HCT116 (cell line): ENCODE measurements at regions not wholly inside any gene's neighbourhood (a gene's known extent, or its start where the extent isn't known, plus 50 kb on each side); places are given as distances from the start of the nearest gene placed in this dataset.

ENCODE experiments used
- ATAC-seq: fragments of 200-7000 bp; cut with Tn5 transposase; 2 replicates; pipeline ENCODE4 v1.9.1; 2020; ENCODE audit warnings: mild to moderate bottlenecking, moderate library complexity
- BruUV-seq: library from RNA; stranded (reverse); fragments of 400-500 nt; replicated peaks from 2 replicates; lab custom pipeline; 2021; lab: Mats Ljungman, UMichigan
- CTCF ChIA-PET: fragments of 300-600 bp; sonication (Branson Sonifier 250); formaldehyde crosslinking; loops from one replicate; lab custom pipeline; 2021; ENCODE audit warnings: antibody characterized with exemption; lab: Charles Lee
- POLR2A ChIA-PET: fragments of 300-600, 350-600 bp; sonication (Branson Sonifier 250); formaldehyde crosslinking; loops from one replicate; lab custom pipeline; 2021; ENCODE audit warnings: antibody characterized with exemption; lab: Charles Lee
- RAD21 ChIA-PET, 2 experiments: fragments of 300-600 bp; sonication (Branson Sonifier 250); formaldehyde crosslinking; loops; one replicate each; lab custom pipeline; 2023; ENCODE audit warnings: low total read pairs in 2 of 2; ENCODE audit not compliant: uncharacterized antibody in 2 of 2, unreplicated experiment in 2 of 2, low non-redundant PET in 1 of 2; lab: Charles Lee
- DNase-seq: peaks from one replicate; pipeline ENCODE4 v3.0.0-alpha.2; 2010; ENCODE audit warnings: low read depth, low spot score
- H2AFZ ChIP-seq: fragments of 200-600 bp; shearing (Covaris generic), sonication (generic); 2 replicates; pipeline ENCODE4 v1.6.1; 2017; ENCODE audit warnings: low read depth, mixed run types, mixed read lengths, antibody characterized with exemption, low read length; ENCODE audit not compliant: poor library complexity, severe bottlenecking
- H3K27ac ChIP-seq: 2 replicates; pipeline ENCODE4 v1.5.1; 2012; ENCODE audit warnings: low read depth, low read length
- H3K27me3 ChIP-seq: fragments of 200-600 bp; sonication (generic); 2 replicates; pipeline ENCODE4 v1.6.1; 2016; ENCODE audit warnings: mixed run types, low read length, mixed read lengths; ENCODE audit not compliant: insufficient read depth
- H3K36me3 ChIP-seq, 2 experiments: fragments of 200-500 bp in 1 of 2; fragments of 200-600 bp in 1 of 2; sonication (Bioruptor generic) in 1 of 2; sonication (generic) in 1 of 2; 2 replicates each; pipeline versions ENCODE4 v1.5.1 to v1.6.1; 2014 to 2016; ENCODE audit warnings: low read length in 2 of 2, inconsistent platforms in 1 of 2, mixed read lengths in 1 of 2, mixed run types in 1 of 2; ENCODE audit not compliant: insufficient read depth in 2 of 2, control insufficient read depth in 1 of 2
- H3K4me1 ChIP-seq, 2 experiments: fragments of 200-600 bp in 1 of 2; sonication (generic) in 1 of 2; 2 replicates each; pipeline versions ENCODE4 v1.5.1 to v1.6.1; 2012 to 2017; ENCODE audit warnings: low read length in 2 of 2, inconsistent platforms in 1 of 2, mild to moderate bottlenecking in 1 of 2, mixed read lengths in 1 of 2, mixed run types in 1 of 2, moderate library complexity in 1 of 2; ENCODE audit not compliant: insufficient read depth in 2 of 2, control insufficient read depth in 1 of 2
- H3K4me2 ChIP-seq: fragments of 200-600 bp; sonication (generic); 2 replicates; pipeline ENCODE4 v1.6.1; 2017; ENCODE audit warnings: mixed run types, low read length, mixed read lengths
- H3K4me3 ChIP-seq, 2 experiments: fragments of 200-600 bp in 1 of 2; sonication (generic) in 1 of 2; replicated peaks in 1 of 2; 2 replicates each; pipeline ENCODE4 v1.5.1; 2011 to 2016; ENCODE audit warnings: low read length in 2 of 2, control low read depth in 1 of 2, low read depth in 1 of 2, mild to moderate bottlenecking in 1 of 2, mixed read lengths in 1 of 2, mixed run types in 1 of 2
- H3K79me2 ChIP-seq: fragments of 200-600 bp; sonication (generic); 2 replicates; pipeline ENCODE4 v1.6.1; 2017; ENCODE audit warnings: mild to moderate bottlenecking, mixed run types, low read length, moderate library complexity, mixed read lengths; ENCODE audit not compliant: insufficient read depth
- H3K9ac ChIP-seq: fragments of 200-600 bp; sonication (generic); 2 replicates; pipeline ENCODE4 v1.6.1; 2016; ENCODE audit warnings: low read length, mixed read lengths
- H3K9me2 ChIP-seq: fragments of 200-600 bp; sonication (generic), shearing (Covaris generic); 2 replicates; pipeline ENCODE4 v1.6.1; 2017; ENCODE audit warnings: mixed run types, mild to moderate bottlenecking, moderate library complexity; ENCODE audit not compliant: insufficient read depth
- H3K9me3 ChIP-seq, 2 experiments: fragments of 200-500 bp in 1 of 2; fragments of 200-600 bp in 1 of 2; sonication (Bioruptor generic) in 1 of 2; sonication (generic) in 1 of 2; 2 replicates each; pipeline ENCODE4 v1.6.1; 2014 to 2017; ENCODE audit warnings: low read length in 2 of 2, mixed read lengths in 2 of 2, inconsistent platforms in 1 of 2, low read depth in 1 of 2, mild to moderate bottlenecking in 1 of 2, mixed run types in 1 of 2, moderate library complexity in 1 of 2; ENCODE audit not compliant: control insufficient read depth in 1 of 2, insufficient read depth in 1 of 2
- H4K20me1 ChIP-seq: fragments of 200-600 bp; sonication (generic), shearing (Covaris generic); 2 replicates; pipeline ENCODE4 v1.6.1; 2017; ENCODE audit warnings: mixed run types, mild to moderate bottlenecking, moderate library complexity; ENCODE audit not compliant: insufficient read depth
- ATF3 ChIP-seq: IDR thresholded peaks from 2 replicates; pipeline ENCODE4 v1.6.1; 2012
- CEBPB ChIP-seq: IDR thresholded peaks from 2 replicates; pipeline ENCODE4 v1.6.1; 2012; ENCODE audit warnings: low read depth
- EGR1 ChIP-seq: IDR thresholded peaks from 2 replicates; pipeline ENCODE4 v1.6.1; 2012; ENCODE audit warnings: low read depth
- ELF1 ChIP-seq: IDR thresholded peaks from 2 replicates; pipeline ENCODE4 v1.6.1; 2012; ENCODE audit warnings: low read depth, borderline replicate concordance
- EZH2 ChIP-seq: fragments of 200-600 bp; sonication (generic); IDR thresholded peaks from 2 replicates; pipeline ENCODE4 v1.6.1; 2017; ENCODE audit warnings: antibody characterized with exemption, mixed run types
- EZH2phosphoT487 ChIP-seq: fragments of 200-600 bp; IDR thresholded peaks from 2 replicates; pipeline ENCODE4 v1.6.1; 2018; ENCODE audit warnings: antibody characterized with exemption, borderline replicate concordance
- FOSL1 ChIP-seq: IDR thresholded peaks from 2 replicates; pipeline ENCODE4 v1.6.1; 2012; ENCODE audit warnings: low read depth
- JUND ChIP-seq: IDR thresholded peaks from 2 replicates; pipeline ENCODE4 v1.6.1; 2012
- MAX ChIP-seq: IDR thresholded peaks from 2 replicates; pipeline ENCODE4 v1.6.1; 2012
- POLR2A ChIP-seq: IDR thresholded peaks from 2 replicates; pipeline ENCODE4 v1.7.0; 2011; ENCODE audit warnings: borderline replicate concordance; ENCODE audit not compliant: insufficient read depth, insufficient read length; ENCODE audit errors: extremely low read depth
- POLR2AphosphoS5 ChIP-seq: IDR thresholded peaks from 2 replicates; pipeline ENCODE4 v1.6.1; 2011; ENCODE audit warnings: mild to moderate bottlenecking, low read depth, low read length, moderate library complexity
- RAD21 ChIP-seq: IDR thresholded peaks from 2 replicates; pipeline ENCODE4 v1.6.1; 2012; ENCODE audit warnings: low read depth, mild to moderate bottlenecking
- SIN3A ChIP-seq: IDR thresholded peaks from 2 replicates; pipeline ENCODE4 v1.6.1; 2012; ENCODE audit warnings: low read depth
- SRF ChIP-seq: IDR thresholded peaks from 2 replicates; pipeline ENCODE4 v1.6.1; 2012; ENCODE audit warnings: low read depth
- TCF7L2 ChIP-seq: IDR thresholded peaks from 2 replicates; pipeline ENCODE4 v1.7.0; 2011; ENCODE audit warnings: borderline replicate concordance, inconsistent platforms; ENCODE audit not compliant: insufficient read depth, insufficient read length; ENCODE audit errors: extremely low read depth
- YY1 ChIP-seq: IDR thresholded peaks from 2 replicates; pipeline ENCODE4 v1.6.1; 2011; ENCODE audit warnings: low read length, low read depth, moderate library complexity, mild to moderate bottlenecking; ENCODE audit not compliant: insufficient replicate concordance; ENCODE audit errors: extremely low read depth
- ZFX ChIP-seq: fragments of 450-650 bp; IDR thresholded peaks from 2 replicates; pipeline ENCODE4 v1.6.1; 2017
- ZNF274 ChIP-seq: fragments of 200-500 bp; sonication (Bioruptor generic); IDR thresholded peaks from 2 replicates; pipeline ENCODE4 v1.6.1; 2014; ENCODE audit warnings: mild to moderate bottlenecking, low read depth, low read length, inconsistent platforms
- intact Hi-C: fragments of 100-400 bp; cut with micrococcal nuclease; formaldehyde crosslinking; loops from 2 replicates; pipeline ENCODE4 v1.10.0; 2022
- TF ChIP-seq, protein P1 (sequence below), 3 experiments: fragments of 200-600 bp in 1 of 3; sonication (generic) in 1 of 3; IDR thresholded peaks in 2 of 3; conservative IDR thresholded peaks in 1 of 3; 2 replicates each; pipeline ENCODE4 v1.5.1; 2012 to 2017; ENCODE audit warnings: low read depth in 2 of 3, low read length in 2 of 3, antibody characterized with exemption in 1 of 3, borderline replicate concordance in 1 of 3, control low read depth in 1 of 3, mild to moderate bottlenecking in 1 of 3, mixed read lengths in 1 of 3, mixed run types in 1 of 3, moderate library complexity in 1 of 3; ENCODE audit not compliant: insufficient read depth in 1 of 3
- TF ChIP-seq, protein P2 (sequence below): IDR thresholded peaks from 2 replicates; pipeline ENCODE4 v1.6.1; 2011; ENCODE audit warnings: mild to moderate bottlenecking, low read length, moderate library complexity; ENCODE audit not compliant: insufficient replicate concordance; ENCODE audit errors: extremely low read depth

GRCh38 chr15:77865701-77866100 lies 211.8 kb downstream of the TBC1D2B start:
- RAD21 ChIA-PET, result no interaction called here
- no peak overlapping the region for H2AFZ ChIP-seq
- H3K27me3 ChIP-seq, result no peaks in the 10 kb centered on the region
- no peaks in the 10 kb centered on the region for H4K20me1 ChIP-seq
- no peak overlapping the region for H3K4me2 ChIP-seq
- peaks cover 0 to 5% of the 10 kb centered on the region in 2 experiments; a peak in 1 of 4 replicates for H3K4me1 ChIP-seq
- CTCF ChIA-PET, result no interaction called here
- no peak for ATAC-seq
- H3K79me2 ChIP-seq, result no peaks in the 10 kb centered on the region
- H3K27ac ChIP-seq, result no peak overlapping the region
- intact Hi-C loops, result no loop called here
- BruUV-seq, result no TSS peak
- H3K36me3 ChIP-seq, result no peaks in the 10 kb centered on the region
- no peaks in the 10 kb centered on the region for H3K9me3 ChIP-seq
- TF ChIP-seq YY1 (no peak), RAD21 (no peak), POLR2A (no peak), SIN3A (no peak), TCF7L2 (no peak), EZH2phosphoT487 (no peak), CEBPB (no peak), ZNF274 (no peak), ZFX (no peak), JUND (no peak), ELF1 (no peak), EZH2 (no peak), MAX (no peak), POLR2AphosphoS5 (no peak), ATF3 (no peak), EGR1 (no peak), SRF (no peak), FOSL1 (no peak)
- TF ChIP-seq, protein P1, sequence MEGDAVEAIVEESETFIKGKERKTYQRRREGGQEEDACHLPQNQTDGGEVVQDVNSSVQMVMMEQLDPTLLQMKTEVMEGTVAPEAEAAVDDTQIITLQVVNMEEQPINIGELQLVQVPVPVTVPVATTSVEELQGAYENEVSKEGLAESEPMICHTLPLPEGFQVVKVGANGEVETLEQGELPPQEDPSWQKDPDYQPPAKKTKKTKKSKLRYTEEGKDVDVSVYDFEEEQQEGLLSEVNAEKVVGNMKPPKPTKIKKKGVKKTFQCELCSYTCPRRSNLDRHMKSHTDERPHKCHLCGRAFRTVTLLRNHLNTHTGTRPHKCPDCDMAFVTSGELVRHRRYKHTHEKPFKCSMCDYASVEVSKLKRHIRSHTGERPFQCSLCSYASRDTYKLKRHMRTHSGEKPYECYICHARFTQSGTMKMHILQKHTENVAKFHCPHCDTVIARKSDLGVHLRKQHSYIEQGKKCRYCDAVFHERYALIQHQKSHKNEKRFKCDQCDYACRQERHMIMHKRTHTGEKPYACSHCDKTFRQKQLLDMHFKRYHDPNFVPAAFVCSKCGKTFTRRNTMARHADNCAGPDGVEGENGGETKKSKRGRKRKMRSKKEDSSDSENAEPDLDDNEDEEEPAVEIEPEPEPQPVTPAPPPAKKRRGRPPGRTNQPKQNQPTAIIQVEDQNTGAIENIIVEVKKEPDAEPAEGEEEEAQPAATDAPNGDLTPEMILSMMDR (IDR thresholded peaks at IDR 0.05 in 2 of 3, conservative IDR thresholded peaks at IDR 0.05 in 1 of 3; ENCODE audit: borderline replicate concordance in 1 of 3, insufficient read depth in 1 of 3, low read depth in 2 of 3, low read length in 2 of 3), result no peak
- TF ChIP-seq, protein P2, sequence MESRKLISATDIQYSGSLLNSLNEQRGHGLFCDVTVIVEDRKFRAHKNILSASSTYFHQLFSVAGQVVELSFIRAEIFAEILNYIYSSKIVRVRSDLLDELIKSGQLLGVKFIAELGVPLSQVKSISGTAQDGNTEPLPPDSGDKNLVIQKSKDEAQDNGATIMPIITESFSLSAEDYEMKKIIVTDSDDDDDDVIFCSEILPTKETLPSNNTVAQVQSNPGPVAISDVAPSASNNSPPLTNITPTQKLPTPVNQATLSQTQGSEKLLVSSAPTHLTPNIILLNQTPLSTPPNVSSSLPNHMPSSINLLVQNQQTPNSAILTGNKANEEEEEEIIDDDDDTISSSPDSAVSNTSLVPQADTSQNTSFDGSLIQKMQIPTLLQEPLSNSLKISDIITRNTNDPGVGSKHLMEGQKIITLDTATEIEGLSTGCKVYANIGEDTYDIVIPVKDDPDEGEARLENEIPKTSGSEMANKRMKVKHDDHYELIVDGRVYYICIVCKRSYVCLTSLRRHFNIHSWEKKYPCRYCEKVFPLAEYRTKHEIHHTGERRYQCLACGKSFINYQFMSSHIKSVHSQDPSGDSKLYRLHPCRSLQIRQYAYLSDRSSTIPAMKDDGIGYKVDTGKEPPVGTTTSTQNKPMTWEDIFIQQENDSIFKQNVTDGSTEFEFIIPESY, result no peak
- no peaks in the 10 kb centered on the region for H3K9me2 ChIP-seq
- no peak overlapping the region for H3K9ac ChIP-seq
- POLR2A ChIA-PET, result no interaction called here
- no peak for DNase-seq
- no peak overlapping the region for H3K4me3 ChIP-seq
